ENCODE measurements at regions not wholly inside any gene's neighbourhood (a gene's known extent, or its start where the extent isn't known, plus 50 kb on each side); places are given as distances from the start of the nearest gene placed in this dataset.

DNA sequence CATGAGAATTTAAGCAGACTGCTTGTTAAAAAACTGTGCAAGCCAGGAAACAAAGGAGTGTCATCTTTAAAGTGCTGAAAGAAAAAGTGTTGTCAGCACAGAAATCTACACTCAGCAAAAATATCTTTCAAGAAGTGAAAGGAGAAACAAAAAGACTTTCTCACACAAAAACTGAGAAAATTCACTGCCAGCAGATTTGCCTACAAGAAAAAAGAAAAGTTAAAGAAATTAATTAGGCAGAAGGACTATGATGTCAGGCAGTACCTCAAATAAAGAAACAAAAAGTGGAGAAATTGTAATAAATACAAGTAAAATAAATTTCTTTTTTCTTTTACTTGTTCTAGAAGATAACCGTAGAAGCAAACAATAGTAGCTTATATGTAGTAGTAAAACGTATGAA is 171.6 kb upstream of the CEP162 start:
- TF ChIP-seq, protein P1, sequence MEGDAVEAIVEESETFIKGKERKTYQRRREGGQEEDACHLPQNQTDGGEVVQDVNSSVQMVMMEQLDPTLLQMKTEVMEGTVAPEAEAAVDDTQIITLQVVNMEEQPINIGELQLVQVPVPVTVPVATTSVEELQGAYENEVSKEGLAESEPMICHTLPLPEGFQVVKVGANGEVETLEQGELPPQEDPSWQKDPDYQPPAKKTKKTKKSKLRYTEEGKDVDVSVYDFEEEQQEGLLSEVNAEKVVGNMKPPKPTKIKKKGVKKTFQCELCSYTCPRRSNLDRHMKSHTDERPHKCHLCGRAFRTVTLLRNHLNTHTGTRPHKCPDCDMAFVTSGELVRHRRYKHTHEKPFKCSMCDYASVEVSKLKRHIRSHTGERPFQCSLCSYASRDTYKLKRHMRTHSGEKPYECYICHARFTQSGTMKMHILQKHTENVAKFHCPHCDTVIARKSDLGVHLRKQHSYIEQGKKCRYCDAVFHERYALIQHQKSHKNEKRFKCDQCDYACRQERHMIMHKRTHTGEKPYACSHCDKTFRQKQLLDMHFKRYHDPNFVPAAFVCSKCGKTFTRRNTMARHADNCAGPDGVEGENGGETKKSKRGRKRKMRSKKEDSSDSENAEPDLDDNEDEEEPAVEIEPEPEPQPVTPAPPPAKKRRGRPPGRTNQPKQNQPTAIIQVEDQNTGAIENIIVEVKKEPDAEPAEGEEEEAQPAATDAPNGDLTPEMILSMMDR (IDR thresholded peaks at IDR 0.05) = no peak
- TF ChIP-seq POLR2A (IDR thresholded peaks at IDR 0.05) = no peak
